ENCODE measurements at regions not wholly inside any gene's neighbourhood (a gene's known extent, or its start where the extent isn't known, plus 50 kb on each side); places are given as distances from the start of the nearest gene placed in this dataset.

- no peak overlapping the region for H3K27ac ChIP-seq (ENCODE audit: insufficient read depth in 1 of 2, low read depth in 1 of 2, low read length in 2 of 2, poor library complexity in 1 of 2, severe bottlenecking in 2 of 2)
- CTCF ChIA-PET = no interaction called here
- DNase-seq = no peak
Measured at GRCh38 chr3:34174740-34175139, 376.3 kb downstream of the PDCD6IP start.

GRCh38 chr3:34175636-34176176 is 377.3 kb downstream of the PDCD6IP start:
- H3K9me3 ChIP-seq (ENCODE audit: control extremely low read depth in 1 of 5, control insufficient read depth in 4 of 5, insufficient read depth in 2 of 5, low read depth in 1 of 5, low read length in 4 of 5) = peaks cover 0 to 3% (median 0%) of the 10 kb centered on the region in 5 experiments
- WGBS (ENCODE audit: insufficient coverage) = no CpG with 5 or more reads among the region's 2 CpGs
- CTCF ChIA-PET = no interaction called here
- POLR2A ChIA-PET = no interaction called here
- no peak overlapping the region for H3K27ac ChIP-seq (ENCODE audit: insufficient read depth in 1 of 2, low read depth in 1 of 2, low read length in 2 of 2, poor library complexity in 1 of 2, severe bottlenecking in 2 of 2)
- H3K36me3 ChIP-seq (ENCODE audit: control insufficient read depth in 4 of 4, insufficient read depth in 4 of 4, low read length in 3 of 4) = no peaks in the 10 kb centered on the region
- H3K4me3 ChIP-seq (ENCODE audit: control insufficient read depth in 1 of 7, extremely low read depth in 1 of 7, insufficient read depth in 4 of 7, low read depth in 2 of 7, low read length in 6 of 7) = no peak overlapping the region
- DNase-seq = no peak
- no peaks in the 10 kb centered on the region for H3K27me3 ChIP-seq (replicated peaks in 2 of 5; ENCODE audit: control insufficient read depth in 4 of 5, insufficient read depth in 5 of 5, low read length in 4 of 5)
- H3K4me1 ChIP-seq (ENCODE audit: control extremely low read depth in 1 of 4, control insufficient read depth in 4 of 4, insufficient read depth in 4 of 4, low read length in 3 of 4) = no peaks in the 10 kb centered on the region

More at GRCh38 chr3:34174740-34175139, 376.3 kb downstream of the PDCD6IP start:
- Histone ChIP-seq H3K4me1 (ENCODE audit: control extremely low read depth in 1 of 4, control insufficient read depth in 4 of 4, insufficient read depth in 4 of 4, low read length in 3 of 4) (no peaks in the 10 kb centered on the region), H3K27me3 (replicated peaks in 2 of 5; ENCODE audit: control insufficient read depth in 4 of 5, insufficient read depth in 5 of 5, low read length in 4 of 5) (no peaks in the 10 kb centered on the region), H3K4me3 (ENCODE audit: control insufficient read depth in 1 of 7, extremely low read depth in 1 of 7, insufficient read depth in 4 of 7, low read depth in 2 of 7, low read length in 6 of 7) (no peak overlapping the region), H3K36me3 (ENCODE audit: control insufficient read depth in 4 of 4, insufficient read depth in 4 of 4, low read length in 3 of 4) (no peaks in the 10 kb centered on the region), H3K9me3 (ENCODE audit: control extremely low read depth in 1 of 5, control insufficient read depth in 4 of 5, insufficient read depth in 2 of 5, low read depth in 1 of 5, low read length in 4 of 5) (peaks cover 0 to 3% (median 0%) of the 10 kb centered on the region in 5 experiments)
- POLR2A ChIA-PET = interaction anchor here (0.6 kb wide), 1 partner anchor 18 kb away, joined by 3 read pairs; no protein-coding TSS in a partner anchor

- no peak overlapping the region for H3K27ac ChIP-seq (ENCODE audit: insufficient read depth in 1 of 2, low read depth in 1 of 2, low read length in 2 of 2, poor library complexity in 1 of 2, severe bottlenecking in 2 of 2)
- H3K9me3 ChIP-seq (ENCODE audit: control extremely low read depth in 1 of 5, control insufficient read depth in 4 of 5, insufficient read depth in 2 of 5, low read depth in 1 of 5, low read length in 4 of 5) = peaks cover 0 to 3% (median 0%) of the 10 kb centered on the region in 5 experiments
- DNase-seq = no peak
- ChIA-PET CTCF (no interaction called here), POLR2A (no interaction called here)
- no peaks in the 10 kb centered on the region for H3K27me3 ChIP-seq (replicated peaks in 2 of 5; ENCODE audit: control insufficient read depth in 4 of 5, insufficient read depth in 5 of 5, low read length in 4 of 5)
- no peaks in the 10 kb centered on the region for H3K36me3 ChIP-seq (ENCODE audit: control insufficient read depth in 4 of 4, insufficient read depth in 4 of 4, low read length in 3 of 4)
- H3K4me1 ChIP-seq (ENCODE audit: control extremely low read depth in 1 of 4, control insufficient read depth in 4 of 4, insufficient read depth in 4 of 4, low read length in 3 of 4) = no peaks in the 10 kb centered on the region
- H3K4me3 ChIP-seq (ENCODE audit: control insufficient read depth in 1 of 7, extremely low read depth in 1 of 7, insufficient read depth in 4 of 7, low read depth in 2 of 7, low read length in 6 of 7) = no peak overlapping the region
Measured at GRCh38 chr3:34176723-34177122, 378.3 kb downstream of the PDCD6IP start.

GRCh38 chr3:34178415-34178814 is 380.0 kb downstream of the PDCD6IP start:
- no peak for DNase-seq
- 80% methylated on average over 1 of the region's 2 CpGs for WGBS (ENCODE audit: insufficient coverage)
- Histone ChIP-seq H3K36me3 (ENCODE audit: control insufficient read depth in 4 of 4, insufficient read depth in 4 of 4, low read length in 3 of 4) (no peaks in the 10 kb centered on the region), H3K4me3 (ENCODE audit: control insufficient read depth in 1 of 7, extremely low read depth in 1 of 7, insufficient read depth in 4 of 7, low read depth in 2 of 7, low read length in 6 of 7) (no peak overlapping the region), H3K4me1 (ENCODE audit: control extremely low read depth in 1 of 4, control insufficient read depth in 4 of 4, insufficient read depth in 4 of 4, low read length in 3 of 4) (no peaks in the 10 kb centered on the region), H3K27ac (ENCODE audit: insufficient read depth in 1 of 2, low read depth in 1 of 2, low read length in 2 of 2, poor library complexity in 1 of 2, severe bottlenecking in 2 of 2) (no peak overlapping the region), H3K27me3 (replicated peaks in 2 of 5; ENCODE audit: control insufficient read depth in 4 of 5, insufficient read depth in 5 of 5, low read length in 4 of 5) (no peaks in the 10 kb centered on the region), H3K9me3 (ENCODE audit: control extremely low read depth in 1 of 5, control insufficient read depth in 4 of 5, insufficient read depth in 2 of 5, low read depth in 1 of 5, low read length in 4 of 5) (peaks cover 0 to under 1% (median 0%) of the 10 kb centered on the region in 5 experiments)
- ChIA-PET POLR2A (no interaction called here), CTCF (no interaction called here)

- Histone ChIP-seq H3K27me3 (replicated peaks in 2 of 5; ENCODE audit: control insufficient read depth in 4 of 5, insufficient read depth in 5 of 5, low read length in 4 of 5) (no peaks in the 10 kb centered on the region), H3K4me3 (ENCODE audit: control insufficient read depth in 1 of 7, extremely low read depth in 1 of 7, insufficient read depth in 4 of 7, low read depth in 2 of 7, low read length in 6 of 7) (no peak overlapping the region), H3K9me3 (ENCODE audit: control extremely low read depth in 1 of 5, control insufficient read depth in 4 of 5, insufficient read depth in 2 of 5, low read depth in 1 of 5, low read length in 4 of 5) (no peaks in the 10 kb centered on the region), H3K27ac (ENCODE audit: insufficient read depth in 1 of 2, low read depth in 1 of 2, low read length in 2 of 2, poor library complexity in 1 of 2, severe bottlenecking in 2 of 2) (no peak overlapping the region), H3K36me3 (ENCODE audit: control insufficient read depth in 4 of 4, insufficient read depth in 4 of 4, low read length in 3 of 4) (no peaks in the 10 kb centered on the region), H3K4me1 (ENCODE audit: control extremely low read depth in 1 of 4, control insufficient read depth in 4 of 4, insufficient read depth in 4 of 4, low read length in 3 of 4) (no peaks in the 10 kb centered on the region)
- CTCF ChIA-PET = interaction anchor here (1.1 kb wide), 1 partner anchor 204 kb away, joined by 3 read pairs; no protein-coding TSS in a partner anchor
- POLR2A ChIA-PET = no interaction called here
- DNase-seq = no peak
Measured at GRCh38 chr3:34179716-34180115, 381.3 kb downstream of the PDCD6IP start.

- Histone ChIP-seq H3K27me3 (replicated peaks in 2 of 5; ENCODE audit: control insufficient read depth in 4 of 5, insufficient read depth in 5 of 5, low read length in 4 of 5) (no peaks in the 10 kb centered on the region), H3K9me3 (ENCODE audit: control extremely low read depth in 1 of 5, control insufficient read depth in 4 of 5, insufficient read depth in 2 of 5, low read depth in 1 of 5, low read length in 4 of 5) (no peaks in the 10 kb centered on the region), H3K4me3 (ENCODE audit: control insufficient read depth in 1 of 7, extremely low read depth in 1 of 7, insufficient read depth in 4 of 7, low read depth in 2 of 7, low read length in 6 of 7) (no peak overlapping the region), H3K36me3 (ENCODE audit: control insufficient read depth in 4 of 4, insufficient read depth in 4 of 4, low read length in 3 of 4) (no peaks in the 10 kb centered on the region), H3K27ac (ENCODE audit: insufficient read depth in 1 of 2, low read depth in 1 of 2, low read length in 2 of 2, poor library complexity in 1 of 2, severe bottlenecking in 2 of 2) (no peak overlapping the region), H3K4me1 (ENCODE audit: control extremely low read depth in 1 of 4, control insufficient read depth in 4 of 4, insufficient read depth in 4 of 4, low read length in 3 of 4) (no peaks in the 10 kb centered on the region)
- DNase-seq = no peak
- POLR2A ChIA-PET = no interaction called here
- CTCF ChIA-PET = no interaction called here
- 100% methylated on average over 1 of the region's 2 CpGs for WGBS (ENCODE audit: insufficient coverage)
Measured at GRCh38 chr3:34180532-34180931, 382.1 kb downstream of the PDCD6IP start.

- WGBS (ENCODE audit: insufficient coverage) = no CpG with 5 or more reads among the region's 2 CpGs
- no peak for DNase-seq
- ChIA-PET POLR2A (no interaction called here), CTCF (no interaction called here)
- Histone ChIP-seq H3K9me3 (ENCODE audit: control extremely low read depth in 1 of 5, control insufficient read depth in 4 of 5, insufficient read depth in 2 of 5, low read depth in 1 of 5, low read length in 4 of 5) (no peaks in the 10 kb centered on the region), H3K4me1 (ENCODE audit: control extremely low read depth in 1 of 4, control insufficient read depth in 4 of 4, insufficient read depth in 4 of 4, low read length in 3 of 4) (no peaks in the 10 kb centered on the region), H3K27ac (ENCODE audit: insufficient read depth in 1 of 2, low read depth in 1 of 2, low read length in 2 of 2, poor library complexity in 1 of 2, severe bottlenecking in 2 of 2) (no peak overlapping the region), H3K27me3 (replicated peaks in 2 of 5; ENCODE audit: control insufficient read depth in 4 of 5, insufficient read depth in 5 of 5, low read length in 4 of 5) (no peaks in the 10 kb centered on the region), H3K4me3 (ENCODE audit: control insufficient read depth in 1 of 7, extremely low read depth in 1 of 7, insufficient read depth in 4 of 7, low read depth in 2 of 7, low read length in 6 of 7) (no peak overlapping the region), H3K36me3 (ENCODE audit: control insufficient read depth in 4 of 4, insufficient read depth in 4 of 4, low read length in 3 of 4) (no peaks in the 10 kb centered on the region)
Measured at GRCh38 chr3:34183114-34183513, 384.7 kb downstream of the PDCD6IP start.
